ENCODE measurements at regions not wholly inside any gene's neighbourhood (a gene's known extent, or its start where the extent isn't known, plus 50 kb on each side); places are given as distances from the start of the nearest gene placed in this dataset.
A peak's percentile ranks its signal among the peaks of the same experiment; 100 is the strongest.

DNA sequence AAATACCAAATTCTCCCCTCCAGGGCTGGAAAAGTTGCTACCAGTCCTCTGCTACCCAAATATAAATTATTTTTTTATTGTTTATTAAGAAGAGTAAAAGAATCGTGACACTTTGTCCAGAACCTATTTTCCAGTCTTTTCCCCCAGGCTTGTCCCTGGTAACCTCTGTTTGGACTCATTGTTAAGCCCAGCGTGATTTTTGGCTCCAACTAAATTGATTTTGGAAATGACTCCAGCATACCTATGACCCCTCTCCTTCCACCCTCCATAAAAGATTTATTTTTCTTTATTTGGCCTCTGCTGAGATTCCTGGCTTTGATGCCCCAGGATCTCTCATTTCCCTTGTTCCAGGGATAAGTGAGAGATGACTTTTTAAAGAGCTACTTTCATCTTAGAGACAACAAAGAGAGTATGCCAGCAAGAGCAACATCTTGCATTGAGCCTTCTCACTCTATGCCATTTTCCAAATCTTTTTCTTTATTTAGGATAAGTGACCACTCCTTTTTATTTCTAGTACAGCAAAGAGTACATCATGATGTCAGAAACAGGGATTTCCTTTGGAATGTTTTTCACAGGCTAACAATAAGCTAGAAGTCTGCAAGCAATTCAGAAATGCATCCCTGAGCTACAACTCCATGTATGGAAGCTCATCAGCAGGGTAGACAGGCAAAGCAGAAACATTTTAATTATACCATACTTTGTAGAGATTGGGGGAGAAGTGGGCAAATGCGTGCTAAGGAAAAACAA lies 75.8 kb downstream of the DAD1 start:
- DNase-seq (ENCODE audit: low spot score): no peak

GRCh38 chr14:22512106-22512814 lies 76.8 kb downstream of the DAD1 start:
- DNase-seq (ENCODE audit: low spot score): no peak

DNA sequence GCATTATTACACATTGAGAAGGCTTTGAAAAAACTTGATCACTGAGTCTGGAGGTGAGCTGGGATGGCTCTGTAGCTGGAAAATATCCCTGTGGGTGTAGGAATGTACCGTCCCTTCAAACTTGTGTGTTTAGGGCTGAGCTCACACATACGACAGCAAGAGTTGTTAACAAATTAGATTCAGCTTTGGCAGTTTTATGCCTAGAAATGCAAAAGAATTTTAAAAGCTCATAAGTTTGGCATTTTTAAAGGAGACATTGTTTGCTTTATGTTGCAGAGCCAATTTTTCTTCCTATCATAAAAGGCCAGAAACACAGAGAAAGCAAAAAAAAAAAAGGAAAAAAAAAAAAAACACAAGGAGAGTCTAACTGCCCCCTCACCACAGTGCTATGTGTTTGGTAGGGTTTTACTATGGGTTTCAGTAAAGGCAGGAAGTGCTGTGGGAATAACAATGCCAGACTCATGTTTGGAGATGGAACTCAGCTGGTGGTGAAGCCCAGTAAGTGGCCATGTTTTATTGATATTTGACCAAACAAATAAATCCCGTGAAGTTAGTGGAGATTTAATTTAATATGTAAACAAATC lies 78.4 kb downstream of the DAD1 start:
- DNase-seq (ENCODE audit: low spot score): no peak

DNA sequence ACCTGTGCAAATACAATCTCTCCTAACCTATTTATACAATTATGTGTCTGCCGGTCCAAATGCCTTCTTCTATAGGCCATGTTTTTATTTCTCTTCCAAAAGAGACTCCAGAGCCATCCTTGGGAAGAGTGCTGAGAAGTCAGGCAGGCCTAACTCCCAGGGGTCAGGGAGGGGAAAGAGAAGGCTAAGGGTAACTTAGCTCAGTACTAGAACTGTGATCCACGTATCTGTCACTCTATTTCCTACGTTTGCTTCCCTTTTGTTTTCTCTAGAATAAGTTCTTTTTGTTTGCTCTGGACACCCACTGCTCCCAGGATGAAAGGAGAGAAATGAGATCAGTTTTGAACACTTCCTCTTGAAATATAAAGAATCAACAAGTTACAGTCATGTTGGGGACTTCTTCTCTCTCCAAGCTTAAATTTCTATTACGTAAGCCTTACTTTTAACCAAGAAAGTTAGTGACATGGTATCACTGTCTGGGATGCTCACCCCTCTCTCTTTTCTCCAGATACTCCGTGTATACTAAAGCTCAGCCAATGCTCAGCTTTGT lies 79.2 kb downstream of the DAD1 start:
- DNase-seq (ENCODE audit: low spot score): no peak

GRCh38 chr14:22509036-22509709 lies 79.9 kb downstream of the DAD1 start:
- no peak for DNase-seq (ENCODE audit: low spot score)

DNA sequence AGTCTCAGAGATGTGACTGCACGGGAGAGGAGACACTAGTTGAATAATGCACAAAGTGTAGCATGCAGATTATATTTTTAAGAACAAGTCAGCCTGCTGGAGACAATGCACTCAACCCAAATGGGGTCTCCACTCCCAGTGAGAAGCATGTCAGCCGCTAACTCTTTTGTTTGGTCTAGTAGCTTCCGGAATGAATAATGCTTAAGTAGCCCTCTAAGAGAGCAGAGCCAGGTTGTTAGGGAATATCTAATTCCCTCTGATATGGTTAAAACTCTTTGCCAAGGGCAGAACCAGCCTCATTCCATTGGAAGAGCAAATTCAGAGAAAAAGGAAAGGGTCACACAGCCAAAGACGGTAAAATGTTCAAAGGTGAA lies 80.4 kb downstream of the DAD1 start:
- DNase-seq (ENCODE audit: low spot score): no peak

DNA sequence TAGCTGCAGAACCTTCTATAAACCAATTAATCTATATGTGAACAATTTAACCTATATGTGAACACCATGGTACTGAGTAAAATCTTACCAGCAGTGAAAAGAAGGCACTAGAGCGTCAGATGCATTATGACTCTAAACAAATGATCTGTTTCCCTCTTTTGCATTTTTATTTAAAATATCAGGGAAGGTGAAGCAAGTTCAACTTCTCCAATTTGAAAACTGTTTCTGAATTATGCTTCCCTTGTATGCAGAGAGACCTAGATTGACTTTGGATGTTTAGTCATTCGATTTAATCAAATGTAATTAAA lies 80.9 kb downstream of the DAD1 start:
- no peak for DNase-seq (ENCODE audit: low spot score)

- DNase-seq (ENCODE audit: low spot score): peak; percentile 67
These were observed 82.2 kb downstream of the DAD1 start for GRCh38 chr14:22506778-22507351.

DNA sequence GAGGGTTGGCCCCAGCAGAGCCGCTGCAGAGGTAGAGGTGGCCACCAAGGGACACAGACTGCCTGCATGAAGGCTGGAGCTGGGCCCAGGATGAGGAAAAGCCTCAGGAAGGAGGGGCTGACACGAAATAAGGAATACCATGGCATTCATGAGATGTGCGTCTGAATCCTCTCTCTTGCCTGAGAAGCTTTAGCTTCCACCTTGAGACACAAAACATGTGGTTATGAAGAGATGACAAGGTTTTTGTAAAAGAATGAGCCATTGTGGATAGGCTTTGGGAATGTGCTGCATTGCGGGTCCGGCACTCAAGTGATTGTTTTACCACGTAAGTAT lies 82.7 kb downstream of the DAD1 start:
- no peak for DNase-seq (ENCODE audit: low spot score)

DNA sequence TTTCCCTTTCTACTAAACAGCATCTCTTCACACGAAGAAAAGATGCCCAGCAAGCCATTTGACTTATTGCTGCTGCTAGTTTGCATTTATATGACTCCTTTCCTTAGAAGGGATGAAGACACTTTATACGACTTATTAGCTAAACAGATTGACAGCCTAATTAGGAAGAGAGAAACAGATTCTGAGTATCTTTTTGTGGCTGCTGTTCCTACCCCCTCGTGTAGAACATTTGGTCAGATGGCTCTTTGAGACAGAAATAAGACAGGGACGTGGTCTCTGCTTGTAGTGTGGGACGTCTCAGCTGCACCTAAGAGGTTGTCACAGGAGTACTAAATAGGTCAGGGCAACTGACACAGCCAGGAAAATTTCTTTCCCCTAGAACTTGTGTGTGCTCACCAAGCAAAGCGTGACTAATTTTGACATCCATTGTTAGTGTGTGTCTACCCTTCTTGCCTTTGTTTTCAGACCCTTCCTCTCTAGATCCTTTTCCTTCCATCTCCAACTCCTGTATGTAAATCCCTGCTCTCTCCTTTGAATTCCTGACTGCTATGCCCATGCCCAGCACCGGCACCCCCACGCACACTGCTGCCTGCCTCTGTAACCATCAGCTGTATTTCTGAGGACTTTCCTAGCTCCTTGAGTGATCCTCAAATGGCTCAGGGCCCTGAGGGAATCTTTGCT lies 83.2 kb downstream of the DAD1 start:
- DNase-seq (ENCODE audit: low spot score): peak; percentile 67

DNA sequence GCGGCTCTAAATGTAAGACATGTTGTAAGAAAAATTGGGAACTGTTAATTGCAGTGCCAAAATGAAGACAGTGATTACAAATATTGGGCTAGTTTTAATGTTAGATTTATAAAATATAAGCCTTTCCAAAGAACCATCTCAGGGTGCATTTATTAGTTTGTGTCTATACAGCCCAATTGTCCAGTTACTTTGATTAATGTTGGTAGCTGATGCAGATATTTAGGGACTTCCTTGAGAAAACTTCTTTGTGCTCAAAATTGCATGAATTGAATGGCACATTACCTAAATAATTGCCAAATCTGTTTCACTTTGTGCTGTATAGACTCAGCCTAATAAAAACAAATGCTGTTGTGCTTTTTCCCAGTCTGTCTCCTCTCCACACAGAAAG lies 83.7 kb downstream of the DAD1 start:
- DNase-seq (ENCODE audit: low spot score): no peak

GRCh38 chr14:22502551-22502950 lies 86.5 kb downstream of the DAD1 start:
- DNase-seq (ENCODE audit: low spot score): no peak

- no peak for DNase-seq (ENCODE audit: low spot score)
These were observed 87.0 kb downstream of the DAD1 start for GRCh38 chr14:22502007-22502406.

DNA sequence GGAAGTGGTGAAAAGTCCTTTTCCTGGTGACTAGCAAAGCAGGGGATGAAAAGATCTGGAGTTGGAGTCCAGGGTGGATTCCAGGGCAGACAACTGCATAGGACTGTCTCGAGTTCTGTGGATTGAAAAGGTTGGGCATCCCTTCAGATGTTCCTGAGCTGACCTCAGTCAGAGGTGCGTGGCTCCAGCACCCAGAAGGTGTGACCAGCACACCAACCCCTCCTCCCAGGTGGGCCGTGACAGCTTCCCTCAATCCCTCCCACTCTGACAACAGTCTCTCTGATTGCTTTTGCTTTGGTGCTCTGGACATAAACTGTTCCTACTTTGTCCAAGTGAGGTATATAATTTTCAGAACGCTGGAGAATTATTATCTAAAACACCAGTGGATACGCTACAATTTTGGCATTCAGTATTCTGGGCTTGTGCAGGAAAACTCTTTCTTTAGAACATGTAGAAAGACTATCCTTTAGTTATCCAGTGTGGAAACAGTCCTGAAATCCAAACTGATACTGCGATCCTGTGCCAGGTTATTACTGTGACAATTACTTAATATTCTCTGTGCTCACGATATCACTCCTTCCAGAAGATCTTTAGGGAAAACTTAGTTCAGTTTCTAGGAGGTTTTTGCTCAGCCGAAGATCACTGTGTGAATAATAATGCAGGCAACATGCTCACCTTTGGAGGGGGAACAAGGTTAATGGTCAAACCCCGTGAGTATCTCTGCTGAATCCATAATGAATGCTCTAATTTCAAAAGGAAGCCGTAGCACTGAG lies 87.9 kb downstream of the DAD1 start:
- no peak for DNase-seq (ENCODE audit: low spot score)

- DNase-seq (ENCODE audit: low spot score): no peak
These were observed 88.5 kb downstream of the DAD1 start for GRCh38 chr14:22500525-22500924.

- no peak for DNase-seq (ENCODE audit: low spot score)
These were observed 91.3 kb downstream of the DAD1 start for GRCh38 chr14:22497671-22498093.

- DNase-seq (ENCODE audit: low spot score): no peak
These were observed 91.9 kb downstream of the DAD1 start for GRCh38 chr14:22497144-22497423.

GRCh38 chr14:22494486-22495135 lies 94.4 kb downstream of the DAD1 start:
- no peak for DNase-seq (ENCODE audit: low spot score)

DNA sequence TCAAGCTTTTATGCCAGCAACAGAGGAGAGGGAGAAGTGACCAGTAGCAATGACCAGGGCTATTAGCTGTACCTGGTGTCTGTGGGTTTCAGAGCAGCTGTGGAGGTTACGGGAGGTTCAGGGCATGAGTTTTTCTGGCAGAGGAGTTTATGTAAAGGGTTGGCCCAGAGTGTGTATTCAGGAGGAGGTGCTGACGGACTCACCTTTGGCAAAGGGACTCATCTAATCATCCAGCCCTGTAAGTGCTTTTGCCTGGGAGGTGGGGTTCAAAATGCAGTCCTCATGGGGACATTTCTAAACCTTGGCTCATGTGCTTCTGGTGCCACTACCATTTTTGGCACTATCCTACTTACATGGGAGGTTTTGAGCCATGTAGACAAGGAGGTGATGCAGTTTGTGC lies 95.3 kb downstream of the DAD1 start:
- DNase-seq (ENCODE audit: low spot score): no peak

DNA sequence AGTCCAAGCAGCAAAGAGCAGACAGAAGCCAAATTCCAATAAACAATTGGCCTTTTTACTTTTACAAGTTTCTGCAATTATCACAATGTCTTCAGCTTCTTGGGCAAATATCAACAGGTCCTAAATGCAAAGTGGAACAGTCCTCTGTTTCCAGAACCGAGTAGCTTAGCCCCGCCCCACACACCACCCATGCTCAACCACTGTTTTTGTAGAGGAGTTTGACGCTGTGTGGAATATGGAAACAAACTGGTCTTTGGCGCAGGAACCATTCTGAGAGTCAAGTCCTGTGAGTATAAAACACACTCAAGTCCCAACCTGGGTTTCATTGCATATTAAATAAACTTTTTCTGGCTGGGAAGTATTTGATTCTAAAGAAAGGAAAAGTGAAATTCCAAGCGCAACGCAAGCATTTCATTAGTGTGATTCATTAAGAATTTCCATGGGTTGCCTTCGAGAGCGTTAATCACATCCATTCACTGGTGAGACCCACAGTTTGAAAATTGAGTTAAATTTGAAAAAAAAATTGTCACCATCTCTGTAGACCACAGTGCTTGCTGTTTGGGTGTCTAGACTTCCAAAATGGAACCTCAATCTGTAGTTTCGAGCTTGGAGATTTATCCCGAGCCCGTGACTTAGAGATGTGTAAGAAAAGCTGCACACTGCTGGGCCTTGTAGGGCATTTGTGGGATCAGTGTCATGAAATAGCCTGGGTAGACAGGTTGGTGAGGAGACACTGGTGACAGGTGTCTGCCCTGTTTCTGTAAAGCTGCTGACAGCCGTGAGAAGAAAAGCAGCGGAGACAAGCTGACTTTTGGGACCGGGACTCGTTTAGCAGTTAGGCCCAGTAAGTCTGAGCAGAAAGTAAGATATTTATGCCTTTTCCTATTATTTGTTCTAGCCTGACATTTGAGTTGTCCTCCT lies 96.1 kb downstream of the DAD1 start:
- no peak for DNase-seq (ENCODE audit: low spot score)

Data from activated CD4-positive, alpha-beta T cell treated with anti-CD3 and anti-CD28 coated beads, Interleukin-2, Interleukin-4, amounts not matched to agents 100 ng/mL and 50 ng/mL, durations not matched to agents 16 hours and 8 hours (primary cell).